GM19468 (cell line): ENCODE measurements at regions not wholly inside any gene's neighbourhood (a gene's known extent, or its start where the extent isn't known, plus 50 kb on each side); places are given as distances from the start of the nearest gene placed in this dataset.
A peak's percentile ranks its signal among the peaks of the same experiment; 100 is the strongest.
"Not testable (repeated sequence)": the region's sequence is repeated elsewhere in the genome, so short reads cannot be mapped to it uniquely, and the experiment has no call there.

Experiments used
- ATAC-seq: cut with Tn5 transposase; IDR thresholded peaks from one replicate; pipeline ENCODE4 v1.9.1; 2021; ENCODE audit warnings: mild to moderate bottlenecking, moderate library complexity, moderate number of reproducible peaks; ENCODE audit not compliant: unreplicated experiment; ENCODE audit errors: extremely low read depth

GRCh38 chr4:84235126-84235944 lies 263.8 kb downstream of the NKX6-1 start:
- ATAC-seq, result peak; percentile 100

- no peak for ATAC-seq
These were observed 266.6 kb downstream of the NKX6-1 start for GRCh38 chr4:84232309-84233095.

DNA sequence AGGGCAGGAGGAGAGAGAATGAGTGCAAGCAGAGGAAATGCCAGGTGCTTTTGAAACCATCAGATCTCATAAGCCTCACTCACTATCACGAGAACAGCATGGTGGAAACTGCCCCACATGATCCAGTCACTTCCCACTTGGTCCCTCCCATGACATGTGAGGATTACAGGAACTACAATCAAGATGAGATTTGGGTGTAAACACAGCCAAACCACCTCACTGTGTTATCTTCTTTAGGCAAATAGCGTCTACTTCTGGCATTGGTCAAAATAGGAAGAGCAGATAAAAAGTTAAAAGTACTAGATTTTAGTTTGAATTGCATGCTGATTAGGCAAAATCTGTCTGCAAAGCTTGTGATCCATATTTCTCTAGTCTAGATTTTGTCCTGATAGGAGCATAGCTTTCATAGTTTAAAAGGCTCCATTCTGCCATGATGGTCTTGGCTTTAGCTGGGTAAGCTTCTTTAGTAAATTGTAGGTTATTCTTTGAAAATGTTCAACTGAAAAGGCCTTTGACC lies 267.5 kb downstream of the NKX6-1 start:
- no peak for ATAC-seq

DNA sequence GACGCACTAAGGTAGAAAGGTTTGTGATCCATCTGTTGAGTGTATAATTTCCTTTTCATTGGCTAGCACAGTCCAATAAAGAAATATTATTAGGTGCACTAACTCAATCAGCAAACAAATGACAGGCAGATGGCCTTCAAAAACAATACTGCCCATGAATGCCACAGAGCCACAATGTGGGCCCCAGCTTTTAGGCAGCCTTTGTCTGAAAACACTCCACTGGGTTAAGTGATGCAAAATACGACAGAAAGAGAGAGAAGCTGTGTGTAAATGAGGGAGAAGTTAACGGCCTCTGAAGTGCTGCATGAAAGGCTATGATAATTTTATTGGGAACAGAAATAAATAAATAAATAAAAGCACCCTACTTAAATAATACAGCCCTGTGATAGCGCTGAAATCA lies 274.6 kb downstream of the NKX6-1 start:
- ATAC-seq, result no peak

GRCh38 chr4:84221704-84222103 lies 277.4 kb downstream of the NKX6-1 start:
- ATAC-seq, result no peak

DNA sequence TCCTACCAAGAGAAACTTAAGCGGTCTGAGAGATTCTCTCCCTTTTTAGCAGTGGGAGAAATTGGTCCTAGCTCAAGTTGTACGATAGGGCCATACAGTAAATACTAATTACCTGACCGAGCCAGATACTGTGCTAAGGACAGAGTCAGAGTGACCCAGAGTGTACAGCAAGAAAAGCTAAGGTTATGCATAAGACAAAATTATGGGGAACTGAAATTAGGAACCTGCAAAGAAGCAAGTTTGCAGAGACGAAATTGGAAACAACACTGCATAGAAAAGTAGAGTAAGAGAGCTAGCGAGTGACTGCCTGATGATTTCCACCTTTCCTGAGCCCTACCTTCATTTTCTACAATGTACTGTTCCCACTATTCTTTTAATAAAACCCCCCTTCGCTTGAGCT lies 278.1 kb downstream of the NKX6-1 start:
- ATAC-seq, result peak; percentile 62

DNA sequence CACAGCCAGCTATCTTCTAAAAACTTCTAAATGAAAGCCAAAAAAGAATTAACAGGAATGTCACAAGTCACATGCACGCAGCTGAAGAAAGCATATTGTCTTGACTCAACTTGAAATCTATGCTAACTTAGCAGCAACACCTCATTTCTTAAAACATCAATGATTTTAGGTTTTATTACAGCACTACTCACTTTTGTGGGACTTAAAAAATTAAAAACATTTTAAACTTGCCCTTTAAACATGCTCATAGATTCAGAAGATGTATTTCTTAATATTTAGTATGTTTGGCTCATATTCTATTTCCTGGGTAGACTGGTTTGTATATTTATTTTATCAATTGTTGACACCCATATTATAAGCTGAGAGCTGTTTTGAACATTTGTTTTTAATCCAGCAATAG lies 279.4 kb downstream of the NKX6-1 start:
- ATAC-seq, result no peak

- no peak for ATAC-seq
These were observed 281.1 kb downstream of the NKX6-1 start for GRCh38 chr4:84218031-84218430.

GRCh38 chr4:84215217-84215616 lies 283.9 kb downstream of the NKX6-1 start:
- ATAC-seq, result no peak

DNA sequence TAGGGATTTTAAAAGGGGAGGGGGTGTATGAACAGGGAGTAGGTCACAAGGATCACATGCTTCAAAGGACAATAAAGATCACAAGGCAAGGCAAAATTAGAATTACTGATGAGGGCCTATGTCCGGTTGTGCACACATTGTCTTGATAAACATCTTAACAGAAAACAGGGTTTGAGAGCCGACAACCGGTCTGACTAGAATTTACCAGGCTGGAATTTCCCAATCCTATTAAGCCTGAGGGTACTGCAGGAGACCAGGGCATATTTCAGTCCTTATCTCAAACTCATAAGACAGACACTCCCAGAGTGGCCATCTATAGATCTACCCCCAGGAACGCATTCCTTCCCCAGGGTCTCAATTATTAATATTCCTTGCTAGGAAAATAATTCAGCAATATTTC lies 292.9 kb downstream of the NKX6-1 start:
- ATAC-seq, result not testable (repeated sequence)

DNA sequence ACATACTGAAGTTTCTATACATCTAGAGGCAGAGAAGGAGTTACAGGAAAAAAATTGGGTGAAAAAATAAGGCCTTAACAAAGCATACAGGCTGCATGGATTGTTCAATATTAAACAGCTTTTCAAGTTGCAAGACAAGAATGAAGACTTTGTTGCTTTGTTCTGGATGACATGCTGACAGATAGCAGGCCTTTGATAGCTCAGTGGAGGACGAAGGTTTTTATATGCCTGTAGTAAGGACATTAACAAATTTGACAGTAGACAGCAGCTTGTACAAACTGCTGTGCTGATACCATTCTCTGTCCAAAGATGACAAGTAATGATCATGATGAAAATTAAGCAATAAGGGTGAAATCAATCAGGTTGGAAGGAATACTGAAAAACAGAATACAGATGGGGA lies 309.9 kb downstream of the NKX6-1 start:
- ATAC-seq, result no peak

GRCh38 chr4:84179409-84179808 lies 319.7 kb downstream of the NKX6-1 start:
- no peak for ATAC-seq

DNA sequence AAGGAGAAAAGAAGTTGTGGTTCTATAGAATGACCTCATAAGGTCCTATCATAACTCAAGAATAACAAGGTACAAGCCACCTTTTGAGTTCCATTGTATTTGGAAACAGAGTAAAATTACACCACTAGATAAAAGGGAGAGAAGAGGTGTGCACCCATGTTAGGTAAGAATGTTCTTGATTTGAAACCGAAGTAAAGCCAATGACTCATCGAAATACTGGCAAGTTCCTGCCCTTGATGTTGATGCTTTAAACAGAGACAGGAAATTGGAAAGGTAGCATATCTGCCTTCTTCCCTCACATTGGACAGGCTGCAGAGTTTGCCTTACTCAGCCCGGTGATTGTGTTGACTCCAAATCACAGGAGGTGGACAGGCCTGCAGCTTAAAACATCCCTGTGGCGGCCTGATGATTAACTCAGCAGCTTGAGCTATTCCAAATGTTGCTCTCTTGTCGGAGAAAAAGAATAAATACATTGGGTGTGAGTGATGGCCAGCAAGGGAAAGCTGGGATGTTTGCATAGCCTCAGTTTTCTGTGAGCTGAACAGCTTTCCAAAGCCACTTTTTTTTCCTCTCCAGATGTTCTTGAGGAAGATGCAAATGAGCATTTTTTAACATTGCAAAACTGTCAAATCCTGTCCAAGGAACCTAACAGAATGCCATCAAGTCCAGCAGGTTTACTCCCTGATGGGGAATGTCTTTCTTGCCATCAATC lies 321.1 kb downstream of the NKX6-1 start:
- ATAC-seq, result no peak

GRCh38 chr4:84176016-84176415 lies 323.1 kb downstream of the NKX6-1 start:
- ATAC-seq, result no peak

DNA sequence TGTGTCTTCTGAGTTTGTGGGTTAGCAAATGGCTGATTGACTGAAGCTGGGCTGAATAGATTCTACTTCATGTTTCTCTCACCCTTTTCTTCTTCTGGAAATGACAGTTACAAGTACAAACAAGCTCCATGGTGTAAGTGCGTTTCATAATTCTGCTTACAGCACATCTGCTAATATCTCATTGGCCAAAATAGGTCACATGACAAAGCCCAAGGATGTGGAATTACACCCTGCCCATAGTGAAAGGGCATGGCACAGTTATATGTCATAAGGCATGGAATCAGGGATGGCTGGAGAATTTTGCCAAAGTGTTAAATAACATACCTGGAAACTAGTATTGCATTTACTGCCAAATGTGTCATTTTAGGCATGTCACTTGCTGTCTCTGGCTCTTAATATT lies 327.2 kb downstream of the NKX6-1 start:
- ATAC-seq, result no peak

- no peak for ATAC-seq
These were observed 331.5 kb downstream of the NKX6-1 start for GRCh38 chr4:84167564-84167963.

DNA sequence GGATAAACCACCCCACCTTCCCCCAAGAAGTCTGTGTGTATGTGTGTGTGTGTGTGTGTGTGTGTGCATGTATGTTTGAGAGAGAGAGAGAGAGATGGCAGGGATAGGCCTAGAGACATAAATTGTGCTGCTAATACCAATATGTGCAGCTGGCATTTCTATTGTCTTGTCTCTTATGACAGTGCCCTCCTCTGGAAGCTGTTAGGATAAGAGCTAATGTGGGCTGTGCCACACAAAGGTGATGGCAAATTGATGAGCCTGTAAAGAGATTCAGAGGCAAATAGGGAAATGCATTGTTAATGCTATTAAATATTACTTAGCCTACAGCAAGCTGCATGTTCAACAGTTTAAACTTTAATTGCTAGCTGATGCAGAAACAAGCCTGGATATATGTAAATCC lies 332.0 kb downstream of the NKX6-1 start:
- no peak for ATAC-seq

GRCh38 chr4:84166486-84166885 lies 332.6 kb downstream of the NKX6-1 start:
- no peak for ATAC-seq

DNA sequence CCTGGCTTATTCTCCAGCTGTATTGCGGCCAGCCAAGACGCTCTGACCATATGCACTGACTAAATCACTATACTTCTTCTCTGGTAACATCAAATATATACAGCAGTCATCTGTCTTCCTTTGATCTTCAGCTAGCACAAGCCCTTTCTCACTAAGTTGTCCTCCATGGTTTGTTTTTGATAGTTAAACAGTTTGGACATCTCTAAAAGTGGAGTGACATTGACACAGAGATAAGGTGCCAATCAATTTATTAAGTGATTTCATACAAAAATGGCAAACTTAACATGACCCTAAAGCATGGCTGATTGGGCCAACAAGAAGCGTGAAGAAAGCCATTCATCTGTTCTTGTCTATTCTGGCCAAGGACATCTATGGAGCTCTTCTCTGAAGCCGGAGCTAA lies 334.9 kb downstream of the NKX6-1 start:
- no peak for ATAC-seq

- no peak for ATAC-seq
These were observed 339.3 kb downstream of the NKX6-1 start for GRCh38 chr4:84159762-84160161.

GRCh38 chr4:84158670-84159069 lies 340.4 kb downstream of the NKX6-1 start:
- no peak for ATAC-seq
